K562 (cell line): ENCODE measurements at regions not wholly inside any gene's neighbourhood (a gene's known extent, or its start where the extent isn't known, plus 50 kb on each side); places are given as distances from the start of the nearest gene placed in this dataset.

Source experiments
- FOXM1 ChIP-seq, 2 experiments: fragments of 450-650 bp in 1 of 2; sonication (generic) in 1 of 2; formaldehyde crosslinking in 1 of 2; IDR thresholded peaks; 2 replicates each; pipeline versions ENCODE4 v1.6.1 to v1.9.0; 2017 to 2022; ENCODE audit warnings: low read depth in 2 of 2, mild to moderate bottlenecking in 2 of 2, missing genetic modification reagents in 1 of 2, moderate library complexity in 1 of 2
- HDAC2 ChIP-seq: fragments of 450-650 bp; IDR thresholded peaks from 2 replicates; pipeline ENCODE4 v1.6.1; 2016; ENCODE audit warnings: mild to moderate bottlenecking
- MAFK ChIP-seq: IDR thresholded peaks from 2 replicates; pipeline ENCODE4 v1.6.1; 2011; ENCODE audit warnings: low read length, improper control_type of control experiment
- TF ChIP-seq, protein P1 (sequence below): fragments of 250-450 bp; sonication (Bioruptor Pico); IDR thresholded peaks from 2 replicates; pipeline ENCODE4 v1.4.0; 2020; ENCODE audit warnings: mild to moderate bottlenecking
- TF ChIP-seq, protein P2 (sequence below), 3 experiments: IDR thresholded peaks in 2 of 3; conservative IDR thresholded peaks in 1 of 3; 2 replicates each; pipeline ENCODE4 v1.5.1; 2011 to 2012; ENCODE audit warnings: low read length in 3 of 3, mild to moderate bottlenecking in 3 of 3, control low read depth in 2 of 3, improper control_type of control experiment in 1 of 3, inconsistent platforms in 1 of 3, low read depth in 1 of 3, mixed read lengths in 1 of 3, moderate library complexity in 1 of 3; ENCODE audit not compliant: insufficient read depth in 2 of 3
- TF ChIP-seq, protein P3 (sequence below), 2 experiments: fragments of 450-650 bp; formaldehyde crosslinking in 1 of 2; IDR thresholded peaks; 2 replicates each; pipeline versions ENCODE4 v1.4.0 to v1.6.1; 2014 to 2020; ENCODE audit warnings: mild to moderate bottlenecking in 2 of 2, borderline replicate concordance in 1 of 2, low read depth in 1 of 2

DNA sequence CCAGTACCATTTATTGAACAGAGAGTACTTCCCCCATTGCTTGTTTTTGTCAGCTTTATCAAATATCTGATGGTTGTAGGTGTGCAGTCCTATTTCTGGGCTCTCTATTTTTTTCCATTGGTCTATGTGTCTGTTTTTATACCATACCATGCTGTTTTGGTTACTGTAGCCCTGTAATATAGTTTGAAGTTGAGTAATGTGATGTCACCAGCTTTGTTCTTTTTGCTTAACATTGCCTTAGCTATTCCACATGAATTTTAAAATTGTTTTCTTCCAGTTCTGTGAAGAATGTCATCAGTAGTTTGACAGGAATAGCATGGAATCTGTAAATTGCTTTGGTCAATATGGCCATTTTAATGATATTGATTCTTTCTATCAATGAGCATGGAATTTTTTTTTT is 140.5 kb upstream of the RHOBTB1 start:
- TF ChIP-seq, protein P1, sequence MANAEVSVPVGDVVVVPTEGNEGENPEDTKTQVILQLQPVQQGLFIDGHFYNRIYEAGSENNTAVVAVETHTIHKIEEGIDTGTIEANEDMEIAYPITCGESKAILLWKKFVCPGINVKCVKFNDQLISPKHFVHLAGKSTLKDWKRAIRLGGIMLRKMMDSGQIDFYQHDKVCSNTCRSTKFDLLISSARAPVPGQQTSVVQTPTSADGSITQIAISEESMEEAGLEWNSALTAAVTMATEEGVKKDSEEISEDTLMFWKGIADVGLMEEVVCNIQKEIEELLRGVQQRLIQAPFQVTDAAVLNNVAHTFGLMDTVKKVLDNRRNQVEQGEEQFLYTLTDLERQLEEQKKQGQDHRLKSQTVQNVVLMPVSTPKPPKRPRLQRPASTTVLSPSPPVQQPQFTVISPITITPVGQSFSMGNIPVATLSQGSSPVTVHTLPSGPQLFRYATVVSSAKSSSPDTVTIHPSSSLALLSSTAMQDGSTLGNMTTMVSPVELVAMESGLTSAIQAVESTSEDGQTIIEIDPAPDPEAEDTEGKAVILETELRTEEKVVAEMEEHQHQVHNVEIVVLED (CRISPR knock-in tag), result no peak
- TF ChIP-seq, protein P2, sequence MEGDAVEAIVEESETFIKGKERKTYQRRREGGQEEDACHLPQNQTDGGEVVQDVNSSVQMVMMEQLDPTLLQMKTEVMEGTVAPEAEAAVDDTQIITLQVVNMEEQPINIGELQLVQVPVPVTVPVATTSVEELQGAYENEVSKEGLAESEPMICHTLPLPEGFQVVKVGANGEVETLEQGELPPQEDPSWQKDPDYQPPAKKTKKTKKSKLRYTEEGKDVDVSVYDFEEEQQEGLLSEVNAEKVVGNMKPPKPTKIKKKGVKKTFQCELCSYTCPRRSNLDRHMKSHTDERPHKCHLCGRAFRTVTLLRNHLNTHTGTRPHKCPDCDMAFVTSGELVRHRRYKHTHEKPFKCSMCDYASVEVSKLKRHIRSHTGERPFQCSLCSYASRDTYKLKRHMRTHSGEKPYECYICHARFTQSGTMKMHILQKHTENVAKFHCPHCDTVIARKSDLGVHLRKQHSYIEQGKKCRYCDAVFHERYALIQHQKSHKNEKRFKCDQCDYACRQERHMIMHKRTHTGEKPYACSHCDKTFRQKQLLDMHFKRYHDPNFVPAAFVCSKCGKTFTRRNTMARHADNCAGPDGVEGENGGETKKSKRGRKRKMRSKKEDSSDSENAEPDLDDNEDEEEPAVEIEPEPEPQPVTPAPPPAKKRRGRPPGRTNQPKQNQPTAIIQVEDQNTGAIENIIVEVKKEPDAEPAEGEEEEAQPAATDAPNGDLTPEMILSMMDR (IDR thresholded peaks at IDR 0.05 in 2 of 3, conservative IDR thresholded peaks at IDR 0.05 in 1 of 3; ENCODE audit: insufficient read depth in 2 of 3, low read depth in 1 of 3, low read length in 3 of 3), result no peak
- TF ChIP-seq HDAC2 (no peak), FOXM1 (IDR thresholded peaks at IDR 0.05; ENCODE audit: low read depth) (no peak), FOXM1 (CRISPR knock-in tag; IDR thresholded peaks at IDR 0.05; ENCODE audit: low read depth) (no peak), MAFK (no peak)
- TF ChIP-seq, protein P3, sequence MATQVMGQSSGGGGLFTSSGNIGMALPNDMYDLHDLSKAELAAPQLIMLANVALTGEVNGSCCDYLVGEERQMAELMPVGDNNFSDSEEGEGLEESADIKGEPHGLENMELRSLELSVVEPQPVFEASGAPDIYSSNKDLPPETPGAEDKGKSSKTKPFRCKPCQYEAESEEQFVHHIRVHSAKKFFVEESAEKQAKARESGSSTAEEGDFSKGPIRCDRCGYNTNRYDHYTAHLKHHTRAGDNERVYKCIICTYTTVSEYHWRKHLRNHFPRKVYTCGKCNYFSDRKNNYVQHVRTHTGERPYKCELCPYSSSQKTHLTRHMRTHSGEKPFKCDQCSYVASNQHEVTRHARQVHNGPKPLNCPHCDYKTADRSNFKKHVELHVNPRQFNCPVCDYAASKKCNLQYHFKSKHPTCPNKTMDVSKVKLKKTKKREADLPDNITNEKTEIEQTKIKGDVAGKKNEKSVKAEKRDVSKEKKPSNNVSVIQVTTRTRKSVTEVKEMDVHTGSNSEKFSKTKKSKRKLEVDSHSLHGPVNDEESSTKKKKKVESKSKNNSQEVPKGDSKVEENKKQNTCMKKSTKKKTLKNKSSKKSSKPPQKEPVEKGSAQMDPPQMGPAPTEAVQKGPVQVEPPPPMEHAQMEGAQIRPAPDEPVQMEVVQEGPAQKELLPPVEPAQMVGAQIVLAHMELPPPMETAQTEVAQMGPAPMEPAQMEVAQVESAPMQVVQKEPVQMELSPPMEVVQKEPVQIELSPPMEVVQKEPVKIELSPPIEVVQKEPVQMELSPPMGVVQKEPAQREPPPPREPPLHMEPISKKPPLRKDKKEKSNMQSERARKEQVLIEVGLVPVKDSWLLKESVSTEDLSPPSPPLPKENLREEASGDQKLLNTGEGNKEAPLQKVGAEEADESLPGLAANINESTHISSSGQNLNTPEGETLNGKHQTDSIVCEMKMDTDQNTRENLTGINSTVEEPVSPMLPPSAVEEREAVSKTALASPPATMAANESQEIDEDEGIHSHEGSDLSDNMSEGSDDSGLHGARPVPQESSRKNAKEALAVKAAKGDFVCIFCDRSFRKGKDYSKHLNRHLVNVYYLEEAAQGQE (IDR thresholded peaks at IDR 0.05; ENCODE audit: borderline replicate concordance), result no peak
- TF ChIP-seq, protein P3 (CRISPR knock-in tag; IDR thresholded peaks at IDR 0.05; ENCODE audit: low read depth), result no peak
